Activated effector memory CD4-positive, alpha-beta T cell treated with Interleukin-2 at 50 U/mL for 16 hours (primary cell): ENCODE measurements at regions not wholly inside any gene's neighbourhood (a gene's known extent, or its start where the extent isn't known, plus 50 kb on each side); places are given as distances from the start of the nearest gene placed in this dataset.

Experiments
- DNase-seq: peaks from one replicate; pipeline ENCODE4 v3.0.0-alpha.2; 2020

GRCh38 chrX:39971760-39972159 lies 126.0 kb downstream of the BCOR start:
- DNase-seq: no peak

- no peak for DNase-seq
Measured at GRCh38 chrX:39972340-39972739, 125.4 kb downstream of the BCOR start.

- no peak for DNase-seq
Measured at GRCh38 chrX:39973810-39974209, 123.9 kb downstream of the BCOR start.

GRCh38 chrX:39974270-39974669 lies 123.5 kb downstream of the BCOR start:
- DNase-seq: no peak

GRCh38 chrX:39975101-39975925 lies 122.4 kb downstream of the BCOR start:
- no peak for DNase-seq

- DNase-seq: no peak
Measured at GRCh38 chrX:39981946-39982345, 115.8 kb downstream of the BCOR start.

- no peak for DNase-seq
Measured at GRCh38 chrX:39982948-39983347, 114.8 kb downstream of the BCOR start.

- DNase-seq: no peak
Measured at GRCh38 chrX:39983715-39984114, 114.0 kb downstream of the BCOR start.

GRCh38 chrX:39984191-39984956 lies 113.4 kb downstream of the BCOR start:
- no peak for DNase-seq

- DNase-seq: no peak
Measured at GRCh38 chrX:39985071-39985470, 112.7 kb downstream of the BCOR start.

GRCh38 chrX:39985551-39985950 lies 112.2 kb downstream of the BCOR start:
- no peak for DNase-seq

GRCh38 chrX:39988496-39988895 lies 109.3 kb downstream of the BCOR start:
- DNase-seq: no peak

GRCh38 chrX:39990388-39990787 lies 107.4 kb downstream of the BCOR start:
- DNase-seq: no peak

GRCh38 chrX:39992300-39992699 lies 105.5 kb downstream of the BCOR start:
- no peak for DNase-seq

- no peak for DNase-seq
Measured at GRCh38 chrX:39995457-39995856, 102.3 kb downstream of the BCOR start.

GRCh38 chrX:39996536-39996935 lies 101.2 kb downstream of the BCOR start:
- no peak for DNase-seq

- DNase-seq: no peak
Measured at GRCh38 chrX:39998636-39999406, 98.9 kb downstream of the BCOR start.
